Retinal pigment epithelial cell (primary cell): ENCODE measurements at regions not wholly inside any gene's neighbourhood (a gene's known extent, or its start where the extent isn't known, plus 50 kb on each side); places are given as distances from the start of the nearest gene placed in this dataset.

Experiments
- DNase-seq: peaks from one replicate; pipeline ENCODE4 v3.0.0-alpha.2; 2010; ENCODE audit warnings: low read depth
- H3K4me3 ChIP-seq: 2 replicates; pipeline ENCODE4 v1.5.1; 2011; ENCODE audit warnings: mild to moderate bottlenecking, low read length, control low read depth, moderate library complexity
- CTCF ChIP-seq: conservative IDR thresholded peaks from 2 replicates; pipeline ENCODE4 v1.5.1; 2011; ENCODE audit warnings: low read depth, low read length, control low read depth, inconsistent platforms

GRCh38 chr1:84743896-84744295, 53.6 kb upstream of the SSX2IP start:
- H3K4me3 ChIP-seq, result no peak overlapping the region
- TF ChIP-seq CTCF, result no peak

GRCh38 chr1:84742653-84743052, 52.4 kb upstream of the SSX2IP start:
- no peak for DNase-seq
- H3K4me3 ChIP-seq, result no peak overlapping the region
- no peak for TF ChIP-seq CTCF

More at GRCh38 chr1:84743896-84744295, 53.6 kb upstream of the SSX2IP start:
- DNase-seq, result no peak

- H3K4me3 ChIP-seq, result no peak overlapping the region
- DNase-seq, result no peak
- no peak for TF ChIP-seq CTCF
Observed at GRCh38 chr1:84740050-84740714, 49.9 kb upstream of the SSX2IP start.
